WTC11 (cell line): ENCODE measurements at regions not wholly inside any gene's neighbourhood (a gene's known extent, or its start where the extent isn't known, plus 50 kb on each side); places are given as distances from the start of the nearest gene placed in this dataset.

ENCODE experiments used
- ATAC-seq: fragments of 200-7000 bp; cut with Tn5 transposase; 2 replicates; pipeline ENCODE4 v1.10.0; 2021; ENCODE audit warnings: mild to moderate bottlenecking, moderate library complexity
- CTCF ChIA-PET: fragments of 300-600 bp; sonication (Branson Sonifier 250); formaldehyde crosslinking; loops from one replicate; lab custom pipeline; 2021; ENCODE audit warnings: antibody characterized with exemption; lab: Charles Lee
- POLR2A ChIA-PET: fragments of 350-600 bp; sonication (Branson Sonifier 250); formaldehyde crosslinking; loops from one replicate; lab custom pipeline; 2021; ENCODE audit warnings: antibody characterized with exemption; lab: Charles Lee
- DNase-seq: peaks from one replicate; pipeline ENCODE4 v3.0.0; 2021; ENCODE audit warnings: low spot score
- H3K27ac Mint-ChIP-seq: 2 replicates; pipeline ENCODE4 v1.8.0; 2021; ENCODE audit warnings: mixed read lengths
- H3K27me3 Mint-ChIP-seq: 2 replicates; pipeline ENCODE4 v1.8.0; 2021; ENCODE audit warnings: low read depth, mild to moderate bottlenecking, moderate library complexity, mixed read lengths
- H3K36me3 Mint-ChIP-seq: 2 replicates; pipeline ENCODE4 v1.8.0; 2021; ENCODE audit warnings: mixed read lengths
- H3K4me1 Mint-ChIP-seq: 2 replicates; pipeline ENCODE4 v1.8.0; 2022; ENCODE audit warnings: mixed read lengths
- H3K4me3 Mint-ChIP-seq: 2 replicates; pipeline ENCODE4 v1.8.0; 2021; ENCODE audit warnings: mild to moderate bottlenecking, moderate library complexity, mixed read lengths
- H3K9me3 Mint-ChIP-seq: 2 replicates; pipeline ENCODE4 v1.8.0; 2021; ENCODE audit warnings: mixed read lengths
- E2F5 ChIP-seq: sonication (generic); formaldehyde crosslinking; IDR thresholded peaks from 2 replicates; pipeline ENCODE4 v1.8.1; 2022; ENCODE audit warnings: mild to moderate bottlenecking, moderate library complexity, missing genetic modification reagents
- EMX1 ChIP-seq: fragments of 250-450 bp; sonication (Bioruptor Pico); IDR thresholded peaks from 2 replicates; pipeline ENCODE4 v1.8.0; 2021; ENCODE audit warnings: mild to moderate bottlenecking
- FOXP1 ChIP-seq: sonication (generic); formaldehyde crosslinking; IDR thresholded peaks from 2 replicates; pipeline ENCODE4 v1.8.0; 2022; ENCODE audit warnings: missing genetic modification reagents, mild to moderate bottlenecking, moderate library complexity, borderline replicate concordance
- GABPB1 ChIP-seq: sonication (generic); formaldehyde crosslinking; IDR thresholded peaks from 2 replicates; pipeline ENCODE4 v1.8.1; 2023; ENCODE audit warnings: mild to moderate bottlenecking, missing genetic modification reagents
- GTF2I ChIP-seq: fragments of 250-450 bp; sonication (Bioruptor Pico); conservative IDR thresholded peaks from 2 replicates; pipeline ENCODE4 v1.4.0; 2021; ENCODE audit warnings: mild to moderate bottlenecking
- HMGA2 ChIP-seq: fragments of 250-450 bp; sonication (Bioruptor Pico); IDR thresholded peaks from 2 replicates; pipeline ENCODE4 v1.4.0; 2021; ENCODE audit warnings: mild to moderate bottlenecking, moderate library complexity
- HMGXB4 ChIP-seq: sonication (generic); formaldehyde crosslinking; IDR thresholded peaks from 2 replicates; pipeline ENCODE4 v1.8.1; 2023; ENCODE audit warnings: mild to moderate bottlenecking, moderate library complexity, missing genetic modification reagents
- IRF2 ChIP-seq: sonication (generic); formaldehyde crosslinking; IDR thresholded peaks from 2 replicates; pipeline ENCODE4 v1.8.0; 2022; ENCODE audit warnings: low read depth, missing genetic modification reagents, borderline replicate concordance
- NR3C1 ChIP-seq: sonication (generic); formaldehyde crosslinking; conservative IDR thresholded peaks from 2 replicates; pipeline ENCODE4 v1.8.1; 2023; ENCODE audit warnings: low read depth, mild to moderate bottlenecking, missing genetic modification reagents
- PRRX2 ChIP-seq: fragments of 250-450 bp; sonication (Bioruptor Pico); IDR thresholded peaks from 2 replicates; pipeline ENCODE4 v1.8.0; 2021; ENCODE audit warnings: mild to moderate bottlenecking
- SMAD4 ChIP-seq: sonication (generic); formaldehyde crosslinking; IDR thresholded peaks from 2 replicates; pipeline ENCODE4 v1.8.0; 2022; ENCODE audit warnings: mild to moderate bottlenecking, missing genetic modification reagents
- SOX15 ChIP-seq: fragments of 250-450 bp; sonication (Bioruptor Pico); IDR thresholded peaks from 2 replicates; pipeline ENCODE4 v1.9.0; 2021; ENCODE audit warnings: mild to moderate bottlenecking
- TEAD1 ChIP-seq: sonication (generic); formaldehyde crosslinking; IDR thresholded peaks from 2 replicates; pipeline ENCODE4 v1.8.0; 2022; ENCODE audit warnings: mild to moderate bottlenecking, missing genetic modification reagents
- ZBTB21 ChIP-seq: sonication (generic); formaldehyde crosslinking; IDR thresholded peaks from 2 replicates; pipeline ENCODE4 v1.8.1; 2023; ENCODE audit warnings: mild to moderate bottlenecking, missing genetic modification reagents, borderline replicate concordance
- ZNF219 ChIP-seq: sonication (generic); formaldehyde crosslinking; IDR thresholded peaks from 2 replicates; pipeline ENCODE4 v1.8.0; 2023; ENCODE audit warnings: missing genetic modification reagents, mild to moderate bottlenecking, borderline replicate concordance
- ZNF416 ChIP-seq: fragments of 250-450 bp; sonication (Bioruptor Pico); IDR thresholded peaks from 2 replicates; pipeline ENCODE4 v1.9.0; 2021; ENCODE audit warnings: mild to moderate bottlenecking, inconsistent platforms
- ZNF423 ChIP-seq: fragments of 250-450 bp; sonication (Bioruptor Pico); IDR thresholded peaks from 2 replicates; pipeline ENCODE4 v2.1.2; 2022; ENCODE audit warnings: mild to moderate bottlenecking, moderate library complexity
- ZSCAN18 ChIP-seq: fragments of 250-450 bp; sonication (Bioruptor Pico); IDR thresholded peaks from 2 replicates; pipeline ENCODE4 v2.1.2; 2022; ENCODE audit warnings: mild to moderate bottlenecking, moderate library complexity
- TF ChIP-seq, protein P1 (sequence below): sonication (generic); formaldehyde crosslinking; conservative IDR thresholded peaks from 2 replicates; pipeline ENCODE4 v1.8.1; 2022; ENCODE audit warnings: mild to moderate bottlenecking, missing genetic modification reagents
- TF ChIP-seq, protein P2 (sequence below): sonication (generic); formaldehyde crosslinking; IDR thresholded peaks from 2 replicates; pipeline ENCODE4 v1.8.1; 2022; ENCODE audit warnings: missing genetic modification reagents, borderline replicate concordance

DNA sequence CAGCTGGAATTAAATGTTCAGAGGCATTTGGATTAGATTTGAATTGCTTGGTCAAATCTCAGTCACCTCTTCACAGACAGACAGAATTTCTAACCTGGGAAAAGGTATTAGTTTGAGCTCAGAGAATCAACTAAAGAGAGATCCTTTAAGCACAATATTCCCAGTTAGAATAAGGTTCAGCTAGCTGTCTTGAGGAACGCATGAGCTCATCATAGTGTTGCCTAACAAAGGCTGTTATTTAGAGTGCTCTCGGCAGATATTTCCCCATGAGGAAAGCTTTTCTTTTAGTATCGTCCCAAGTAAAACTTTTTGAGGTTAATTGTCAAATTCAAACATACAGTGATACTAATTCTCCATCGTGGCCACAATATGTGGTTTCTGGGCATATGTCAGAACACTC lies 269.9 kb downstream of the HLX start:
- H3K4me3 Mint-ChIP-seq, result no peak overlapping the region
- no peak for DNase-seq
- CTCF ChIA-PET, result interaction anchor here (1.7 kb wide), 1 partner anchor 55 kb away, joined by 5 read pairs; no protein-coding TSS in a partner anchor
- H3K27ac Mint-ChIP-seq, result no peak overlapping the region
- H3K36me3 Mint-ChIP-seq, result no peaks in the 10 kb centered on the region
- ATAC-seq, result no peak
- H3K9me3 Mint-ChIP-seq, result peaks cover 5% of the 10 kb centered on the region
- H3K27me3 Mint-ChIP-seq, result no peaks in the 10 kb centered on the region
- H3K4me1 Mint-ChIP-seq, result no peaks in the 10 kb centered on the region
- no peak for TF ChIP-seq E2F5 (CRISPR knock-in tag)
- no peak for TF ChIP-seq IRF2 (CRISPR knock-in tag)
- TF ChIP-seq HMGA2 (CRISPR knock-in tag), result no peak
- TF ChIP-seq, protein P1, sequence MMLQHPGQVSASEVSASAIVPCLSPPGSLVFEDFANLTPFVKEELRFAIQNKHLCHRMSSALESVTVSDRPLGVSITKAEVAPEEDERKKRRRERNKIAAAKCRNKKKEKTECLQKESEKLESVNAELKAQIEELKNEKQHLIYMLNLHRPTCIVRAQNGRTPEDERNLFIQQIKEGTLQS (CRISPR knock-in tag), result no peak
- TF ChIP-seq SOX15 (CRISPR knock-in tag), result no peak
- TF ChIP-seq SMAD4 (CRISPR knock-in tag), result no peak
- no peak for TF ChIP-seq GABPB1 (CRISPR knock-in tag)
- TF ChIP-seq, protein P2, sequence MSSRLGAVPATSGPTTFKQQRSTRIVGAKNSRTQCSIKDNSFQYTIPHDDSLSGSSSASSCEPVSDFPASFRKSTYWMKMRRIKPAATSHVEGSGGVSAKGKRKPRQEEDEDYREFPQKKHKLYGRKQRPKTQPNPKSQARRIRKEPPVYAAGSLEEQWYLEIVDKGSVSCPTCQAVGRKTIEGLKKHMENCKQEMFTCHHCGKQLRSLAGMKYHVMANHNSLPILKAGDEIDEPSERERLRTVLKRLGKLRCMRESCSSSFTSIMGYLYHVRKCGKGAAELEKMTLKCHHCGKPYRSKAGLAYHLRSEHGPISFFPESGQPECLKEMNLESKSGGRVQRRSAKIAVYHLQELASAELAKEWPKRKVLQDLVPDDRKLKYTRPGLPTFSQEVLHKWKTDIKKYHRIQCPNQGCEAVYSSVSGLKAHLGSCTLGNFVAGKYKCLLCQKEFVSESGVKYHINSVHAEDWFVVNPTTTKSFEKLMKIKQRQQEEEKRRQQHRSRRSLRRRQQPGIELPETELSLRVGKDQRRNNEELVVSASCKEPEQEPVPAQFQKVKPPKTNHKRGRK (CRISPR knock-in tag), result no peak
- no peak for TF ChIP-seq NR3C1 (CRISPR knock-in tag)
- TF ChIP-seq GTF2I, result no peak
- TF ChIP-seq, all 79 proteins: peak for 0
- POLR2A ChIA-PET, result interaction anchor here (0.8 kb wide), 1 partner anchor 75 kb away, joined by 3 read pairs; no protein-coding TSS in a partner anchor

GRCh38 chr1:221149555-221150075 lies 270.4 kb downstream of the HLX start:
- H3K27me3 Mint-ChIP-seq, result no peaks in the 10 kb centered on the region
- no peak overlapping the region for H3K4me3 Mint-ChIP-seq
- DNase-seq, result no peak
- H3K27ac Mint-ChIP-seq, result no peak overlapping the region
- H3K4me1 Mint-ChIP-seq, result no peaks in the 10 kb centered on the region
- H3K9me3 Mint-ChIP-seq, result peaks cover 5% of the 10 kb centered on the region
- CTCF ChIA-PET, result interaction anchor here (1.7 kb wide), 1 partner anchor 54 kb away, joined by 5 read pairs; no protein-coding TSS in a partner anchor
- TF ChIP-seq ZNF219 (CRISPR knock-in tag) (no peak), GTF2I (no peak), FOXP1 (CRISPR knock-in tag) (no peak), TEAD1 (CRISPR knock-in tag) (no peak), ZNF423 (CRISPR knock-in tag) (no peak), HMGA2 (CRISPR knock-in tag) (no peak), ZSCAN18 (CRISPR knock-in tag) (no peak), ZBTB21 (CRISPR knock-in tag) (no peak), PRRX2 (no peak), EMX1 (CRISPR knock-in tag) (no peak), HMGXB4 (CRISPR knock-in tag) (no peak), ZNF416 (CRISPR knock-in tag) (no peak)
- TF ChIP-seq, protein P1 (CRISPR knock-in tag), result no peak
- no peaks in the 10 kb centered on the region for H3K36me3 Mint-ChIP-seq
- no peak for ATAC-seq
- POLR2A ChIA-PET, result no interaction called here
